ENCODE measurements at regions not wholly inside any gene's neighbourhood (a gene's known extent, or its start where the extent isn't known, plus 50 kb on each side); places are given as distances from the start of the nearest gene placed in this dataset.

DNA sequence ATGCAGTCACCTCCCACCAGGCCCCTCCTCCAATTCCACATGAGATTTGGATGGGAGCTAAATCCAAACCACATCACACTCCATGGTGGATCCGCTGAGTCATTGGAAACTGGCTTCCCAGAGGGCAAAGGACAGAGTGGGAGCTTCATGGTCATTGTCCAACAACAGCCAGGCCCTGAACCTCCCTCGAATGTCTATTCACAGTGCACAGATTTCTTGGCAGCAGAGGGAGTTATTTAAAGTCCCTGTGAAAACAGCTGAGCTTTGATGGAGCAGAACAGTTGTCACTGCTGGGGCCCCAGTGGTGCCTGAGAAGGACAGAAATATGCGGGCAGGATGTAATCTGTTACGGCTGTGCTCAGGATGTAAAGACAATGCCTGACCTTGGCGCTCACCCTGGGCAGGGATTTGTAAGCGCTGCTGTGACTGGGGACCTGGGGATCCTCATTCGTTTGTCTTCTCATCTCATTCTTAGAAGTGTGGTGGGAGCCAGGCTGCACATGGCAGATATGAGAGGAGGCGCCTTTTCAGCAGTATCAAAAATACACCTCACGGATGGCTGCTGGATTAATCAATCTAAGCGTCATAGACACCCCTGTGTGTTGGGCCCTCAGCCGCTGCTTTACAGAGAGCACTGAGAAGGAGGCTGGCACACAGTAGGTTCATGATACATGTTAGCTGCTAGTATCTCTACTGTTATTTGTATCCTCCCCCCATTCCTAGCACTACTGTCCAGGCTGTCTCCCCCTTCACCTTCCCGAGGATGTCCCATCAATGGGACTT is 439.4 kb downstream of the PTPRU start:
- Histone ChIP-seq H3K27me3 (no peaks in the 10 kb centered on the region), H3K27ac (no peak overlapping the region), H3K36me3 (no peaks in the 10 kb centered on the region), H3K4me1 (no peaks in the 10 kb centered on the region), H3K4me3 (replicated peaks in 1 of 3) (no peak overlapping the region), H3K9me3 (no peaks in the 10 kb centered on the region)
- DNase-seq, result no peak
- TF ChIP-seq, protein P1, sequence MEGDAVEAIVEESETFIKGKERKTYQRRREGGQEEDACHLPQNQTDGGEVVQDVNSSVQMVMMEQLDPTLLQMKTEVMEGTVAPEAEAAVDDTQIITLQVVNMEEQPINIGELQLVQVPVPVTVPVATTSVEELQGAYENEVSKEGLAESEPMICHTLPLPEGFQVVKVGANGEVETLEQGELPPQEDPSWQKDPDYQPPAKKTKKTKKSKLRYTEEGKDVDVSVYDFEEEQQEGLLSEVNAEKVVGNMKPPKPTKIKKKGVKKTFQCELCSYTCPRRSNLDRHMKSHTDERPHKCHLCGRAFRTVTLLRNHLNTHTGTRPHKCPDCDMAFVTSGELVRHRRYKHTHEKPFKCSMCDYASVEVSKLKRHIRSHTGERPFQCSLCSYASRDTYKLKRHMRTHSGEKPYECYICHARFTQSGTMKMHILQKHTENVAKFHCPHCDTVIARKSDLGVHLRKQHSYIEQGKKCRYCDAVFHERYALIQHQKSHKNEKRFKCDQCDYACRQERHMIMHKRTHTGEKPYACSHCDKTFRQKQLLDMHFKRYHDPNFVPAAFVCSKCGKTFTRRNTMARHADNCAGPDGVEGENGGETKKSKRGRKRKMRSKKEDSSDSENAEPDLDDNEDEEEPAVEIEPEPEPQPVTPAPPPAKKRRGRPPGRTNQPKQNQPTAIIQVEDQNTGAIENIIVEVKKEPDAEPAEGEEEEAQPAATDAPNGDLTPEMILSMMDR (IDR thresholded peaks at IDR 0.05), result no peak
- TF ChIP-seq POLR2A (IDR thresholded peaks at IDR 0.05), result no peak
- intact Hi-C loops (cut with DNase I), result no loop called here
- WGBS, 2 donors, result 51 to 52% methylated on average over 12 of the region's 12 CpGs

DNA sequence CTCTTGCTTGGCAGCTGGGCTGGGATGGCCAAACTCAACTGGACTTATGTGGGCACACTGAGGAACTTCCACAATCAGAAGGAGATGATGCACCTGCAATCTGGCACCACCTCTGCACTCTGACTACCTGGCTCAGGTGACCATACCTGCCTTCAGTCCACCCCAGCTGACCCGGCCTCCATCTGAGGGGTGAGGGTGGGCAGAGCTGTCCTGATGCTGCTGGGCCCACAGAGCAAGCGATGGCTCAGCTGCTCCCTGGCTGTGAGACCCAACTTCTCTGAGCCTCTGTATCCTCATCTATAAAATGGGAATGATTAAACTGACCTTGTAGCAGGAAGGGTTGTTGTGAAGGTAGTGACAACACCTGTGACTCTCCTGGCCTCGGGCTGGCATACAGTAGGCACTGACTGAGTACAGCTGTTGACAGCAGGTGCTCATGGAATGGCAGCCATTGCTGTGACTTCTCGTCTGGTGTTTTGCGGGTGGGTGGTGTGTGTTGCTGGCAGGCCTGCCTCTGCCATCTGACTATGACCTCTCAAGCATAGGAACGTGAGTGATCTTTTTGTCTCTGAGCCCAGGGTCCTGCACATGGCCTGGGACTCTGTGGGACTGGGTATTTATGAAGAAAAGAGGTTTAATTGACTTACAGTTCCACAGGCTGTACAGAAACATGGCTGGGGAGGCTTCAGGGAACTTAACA is 438.5 kb downstream of the PTPRU start:
- TF ChIP-seq, protein P1 (IDR thresholded peaks at IDR 0.05), result no peak
- TF ChIP-seq POLR2A (IDR thresholded peaks at IDR 0.05), result no peak
- no peak overlapping the region for H3K4me3 ChIP-seq (replicated peaks in 1 of 3)
- H3K4me1 ChIP-seq, result no peaks in the 10 kb centered on the region
- WGBS, 2 donors, result 91 to 100% methylated on average over 4 to 6 of the region's 6 CpGs
- H3K36me3 ChIP-seq, result no peaks in the 10 kb centered on the region
- intact Hi-C loops (cut with DNase I), result no loop called here
- no peaks in the 10 kb centered on the region for H3K9me3 ChIP-seq
- no peak for DNase-seq
- no peak overlapping the region for H3K27ac ChIP-seq
- no peaks in the 10 kb centered on the region for H3K27me3 ChIP-seq

DNA sequence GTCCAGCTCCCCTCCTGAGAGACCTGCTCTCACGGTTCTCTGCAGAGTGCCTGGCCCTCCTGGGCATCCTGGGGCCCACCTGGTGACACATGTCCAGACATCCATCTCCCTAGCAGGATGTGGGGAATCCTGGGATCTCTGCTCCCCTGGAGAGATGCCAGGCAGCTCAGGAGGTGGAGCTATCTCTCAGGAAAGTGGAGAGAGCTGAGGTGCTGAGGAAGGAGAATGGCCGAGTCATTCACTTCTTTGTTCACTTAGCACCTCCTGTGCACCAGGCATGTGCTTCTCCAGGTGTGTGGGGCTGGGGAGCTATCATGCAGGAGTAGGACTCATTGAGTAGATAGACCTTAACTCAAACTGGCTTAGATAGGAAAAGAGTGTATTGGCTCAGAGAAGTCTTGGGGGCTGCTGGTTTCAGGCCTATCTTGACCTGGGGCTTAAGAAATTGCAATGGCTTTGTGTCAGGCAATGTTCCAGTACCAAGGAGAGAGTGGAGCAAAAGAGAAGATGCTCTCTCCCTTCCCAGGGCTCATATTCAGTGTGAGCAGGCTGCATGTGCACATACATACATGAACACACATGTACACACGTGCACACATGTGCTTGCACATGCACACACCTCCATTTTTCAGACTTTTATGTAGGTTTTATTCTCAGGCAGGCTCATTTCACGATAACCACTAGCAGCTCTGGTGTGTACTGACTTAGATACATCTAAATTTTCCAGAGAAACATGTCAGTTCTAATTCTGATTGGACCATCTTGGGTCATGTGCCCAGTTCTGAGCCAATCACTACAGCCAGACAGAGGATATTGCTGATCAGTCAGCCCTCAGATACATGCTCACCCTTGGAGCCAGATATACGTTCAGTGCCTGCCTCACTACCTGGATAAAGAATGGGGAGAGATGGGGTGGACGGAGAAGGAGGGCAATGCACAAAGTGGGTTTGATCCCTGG is 437.6 kb downstream of the PTPRU start:
- Histone ChIP-seq H3K4me1 (no peaks in the 10 kb centered on the region), H3K36me3 (no peaks in the 10 kb centered on the region), H3K27ac (no peak overlapping the region), H3K4me3 (replicated peaks in 1 of 3) (no peak overlapping the region), H3K27me3 (no peaks in the 10 kb centered on the region), H3K9me3 (no peaks in the 10 kb centered on the region)
- TF ChIP-seq POLR2A (IDR thresholded peaks at IDR 0.05), result no peak
- TF ChIP-seq, protein P1 (IDR thresholded peaks at IDR 0.05), result no peak
- WGBS, 2 donors, result 70 to 72% methylated on average over 6 of the region's 6 CpGs
- DNase-seq, result no peak
- intact Hi-C loops (cut with DNase I), result no loop called here

DNA sequence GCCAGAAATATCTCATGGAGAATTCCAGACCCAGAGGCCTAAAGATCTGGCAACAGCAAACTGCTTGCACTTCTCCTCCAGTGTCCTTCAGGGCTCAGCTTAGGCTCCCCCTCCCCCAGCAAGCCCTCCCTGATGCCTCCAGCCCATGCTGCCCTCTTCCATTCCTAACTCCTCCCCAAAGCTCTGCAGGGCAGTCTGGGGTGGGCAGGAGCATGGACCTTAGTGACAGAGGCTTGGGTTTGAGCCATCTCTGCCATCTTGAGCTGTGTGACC is 436.8 kb downstream of the PTPRU start:
- H3K27me3 ChIP-seq, result no peaks in the 10 kb centered on the region
- H3K9me3 ChIP-seq, result no peaks in the 10 kb centered on the region
- no peak overlapping the region for H3K27ac ChIP-seq
- H3K36me3 ChIP-seq, result no peaks in the 10 kb centered on the region
- intact Hi-C loops (cut with DNase I), result no loop called here
- no peak overlapping the region for H3K4me3 ChIP-seq (replicated peaks in 1 of 3)
- TF ChIP-seq POLR2A (IDR thresholded peaks at IDR 0.05), result no peak
- TF ChIP-seq, protein P1 (IDR thresholded peaks at IDR 0.05), result no peak
- H3K4me1 ChIP-seq, result no peaks in the 10 kb centered on the region
- DNase-seq, result no peak

Measured in thyroid gland (tissue), 4 donors.